ENCODE measurements at regions not wholly inside any gene's neighbourhood (a gene's known extent, or its start where the extent isn't known, plus 50 kb on each side); places are given as distances from the start of the nearest gene placed in this dataset.

DNA sequence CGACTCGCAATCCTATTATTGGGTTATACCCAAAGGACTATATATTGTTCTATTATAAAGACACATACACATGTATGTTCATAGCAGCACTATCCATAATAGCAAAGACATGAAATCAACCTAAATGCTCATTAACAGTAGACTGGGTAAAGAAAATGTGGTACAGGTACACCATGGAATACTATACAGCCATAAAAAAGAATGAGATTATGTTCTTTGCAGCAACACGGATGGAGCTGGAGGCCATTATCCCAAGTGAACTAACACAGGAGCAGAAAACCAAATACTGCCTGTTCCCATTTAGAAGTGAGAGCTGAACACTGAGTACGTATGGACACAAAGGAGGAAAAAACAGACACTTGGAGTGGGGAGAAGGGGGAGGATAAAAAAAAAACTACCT lies 536.8 kb upstream of the DPP6 start:
- Mint-ChIP-seq H3K27ac (ENCODE audit: unreplicated experiment) (no peak overlapping the region), H3K4me3 (no peak overlapping the region), H3K4me1 (no peaks in the 10 kb centered on the region), H3K9me3 (peaks cover 17% of the 10 kb centered on the region), H3K36me3 (ENCODE audit: low read depth) (peaks cover 16% of the 10 kb centered on the region), H3K27me3 (ENCODE audit: low read depth) (no peaks in the 10 kb centered on the region)
- TF ChIP-seq, protein P1, sequence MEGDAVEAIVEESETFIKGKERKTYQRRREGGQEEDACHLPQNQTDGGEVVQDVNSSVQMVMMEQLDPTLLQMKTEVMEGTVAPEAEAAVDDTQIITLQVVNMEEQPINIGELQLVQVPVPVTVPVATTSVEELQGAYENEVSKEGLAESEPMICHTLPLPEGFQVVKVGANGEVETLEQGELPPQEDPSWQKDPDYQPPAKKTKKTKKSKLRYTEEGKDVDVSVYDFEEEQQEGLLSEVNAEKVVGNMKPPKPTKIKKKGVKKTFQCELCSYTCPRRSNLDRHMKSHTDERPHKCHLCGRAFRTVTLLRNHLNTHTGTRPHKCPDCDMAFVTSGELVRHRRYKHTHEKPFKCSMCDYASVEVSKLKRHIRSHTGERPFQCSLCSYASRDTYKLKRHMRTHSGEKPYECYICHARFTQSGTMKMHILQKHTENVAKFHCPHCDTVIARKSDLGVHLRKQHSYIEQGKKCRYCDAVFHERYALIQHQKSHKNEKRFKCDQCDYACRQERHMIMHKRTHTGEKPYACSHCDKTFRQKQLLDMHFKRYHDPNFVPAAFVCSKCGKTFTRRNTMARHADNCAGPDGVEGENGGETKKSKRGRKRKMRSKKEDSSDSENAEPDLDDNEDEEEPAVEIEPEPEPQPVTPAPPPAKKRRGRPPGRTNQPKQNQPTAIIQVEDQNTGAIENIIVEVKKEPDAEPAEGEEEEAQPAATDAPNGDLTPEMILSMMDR (conservative IDR thresholded peaks at IDR 0.05): no peak
- no peak for DNase-seq (ENCODE audit: low read depth, low spot score)

GRCh38 chr7:153518201-153518984 lies 533.8 kb upstream of the DPP6 start:
- peaks cover 16% of the 10 kb centered on the region for H3K36me3 Mint-ChIP-seq (ENCODE audit: low read depth)
- peaks cover 20% of the 10 kb centered on the region for H3K9me3 Mint-ChIP-seq
- H3K4me3 Mint-ChIP-seq: no peak overlapping the region
- no peaks in the 10 kb centered on the region for H3K4me1 Mint-ChIP-seq
- no peaks in the 10 kb centered on the region for H3K27me3 Mint-ChIP-seq (ENCODE audit: low read depth)
- TF ChIP-seq, protein P1 (conservative IDR thresholded peaks at IDR 0.05): no peak
- H3K27ac Mint-ChIP-seq (ENCODE audit: unreplicated experiment): no peak overlapping the region
- no peak for DNase-seq (ENCODE audit: low read depth, low spot score)

GRCh38 chr7:153521370-153521769 lies 530.8 kb upstream of the DPP6 start:
- no peak for DNase-seq (ENCODE audit: low read depth, low spot score)
- TF ChIP-seq, protein P1 (conservative IDR thresholded peaks at IDR 0.05): no peak
- Mint-ChIP-seq H3K36me3 (ENCODE audit: low read depth) (peaks cover 15% of the 10 kb centered on the region), H3K9me3 (peaks cover 14% of the 10 kb centered on the region), H3K4me1 (no peaks in the 10 kb centered on the region), H3K4me3 (no peak overlapping the region), H3K27me3 (ENCODE audit: low read depth) (no peaks in the 10 kb centered on the region), H3K27ac (ENCODE audit: unreplicated experiment) (no peak overlapping the region)

- H3K4me1 Mint-ChIP-seq: no peaks in the 10 kb centered on the region
- no peak overlapping the region for H3K27ac Mint-ChIP-seq (ENCODE audit: unreplicated experiment)
- no peaks in the 10 kb centered on the region for H3K27me3 Mint-ChIP-seq (ENCODE audit: low read depth)
- no peak for DNase-seq (ENCODE audit: low read depth, low spot score)
- TF ChIP-seq, protein P1 (conservative IDR thresholded peaks at IDR 0.05): no peak
- H3K4me3 Mint-ChIP-seq: no peak overlapping the region
- H3K36me3 Mint-ChIP-seq (ENCODE audit: low read depth): peaks cover 15% of the 10 kb centered on the region
- peaks cover 16% of the 10 kb centered on the region for H3K9me3 Mint-ChIP-seq
These were observed 529.9 kb upstream of the DPP6 start for GRCh38 chr7:153522261-153522660.

GRCh38 chr7:153523320-153524015 lies 528.7 kb upstream of the DPP6 start:
- H3K9me3 Mint-ChIP-seq: peaks cover 22% of the 10 kb centered on the region
- H3K36me3 Mint-ChIP-seq (ENCODE audit: low read depth): peaks cover 11% of the 10 kb centered on the region
- DNase-seq (ENCODE audit: low read depth, low spot score): no peak
- H3K4me1 Mint-ChIP-seq: no peaks in the 10 kb centered on the region
- H3K4me3 Mint-ChIP-seq: no peak overlapping the region
- H3K27me3 Mint-ChIP-seq (ENCODE audit: low read depth): no peaks in the 10 kb centered on the region
- TF ChIP-seq, protein P1 (conservative IDR thresholded peaks at IDR 0.05): no peak
- no peak overlapping the region for H3K27ac Mint-ChIP-seq (ENCODE audit: unreplicated experiment)
